ENCODE measurements at regions not wholly inside any gene's neighbourhood (a gene's known extent, or its start where the extent isn't known, plus 50 kb on each side); places are given as distances from the start of the nearest gene placed in this dataset.

DNA sequence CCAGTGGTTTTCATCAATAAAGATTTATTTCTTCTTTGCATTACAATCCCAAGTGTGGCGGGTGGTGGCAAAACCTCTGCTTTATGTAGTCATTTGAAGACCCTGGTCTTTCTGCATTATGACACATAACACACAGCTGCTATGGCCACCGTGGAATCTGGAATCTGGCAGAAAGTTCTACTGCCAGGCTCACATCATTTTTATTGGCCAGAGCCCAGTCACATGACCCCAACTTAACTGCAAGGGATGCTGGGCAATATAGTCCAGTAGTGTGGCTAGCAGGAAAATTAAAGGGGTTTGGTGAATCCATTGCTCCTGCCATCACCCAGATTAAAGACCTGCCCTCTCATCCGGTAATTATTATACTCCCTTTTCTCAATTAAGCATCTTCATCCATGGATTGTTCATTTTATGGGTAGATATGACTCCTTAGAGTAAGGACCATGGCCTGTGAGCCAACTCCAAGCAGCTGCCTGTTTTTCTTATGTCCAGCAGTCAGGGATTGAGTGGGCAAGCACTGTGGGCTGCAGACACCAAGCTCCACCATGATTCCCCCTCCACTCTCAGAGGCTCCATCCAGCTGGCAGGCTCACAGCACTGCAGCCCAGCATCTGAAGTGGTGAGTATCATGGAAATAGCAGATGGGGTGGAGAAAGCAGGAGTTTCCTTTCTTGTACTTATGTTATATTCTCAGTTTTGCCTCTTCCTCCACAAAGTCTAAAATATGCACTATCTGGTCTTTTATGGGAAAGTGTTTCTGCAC, 1030.7 kb downstream of the AACS start:
- ATAC-seq (ENCODE audit: low read depth) (no peak), DNase-seq (ENCODE audit: low spot score) (no peak)
- H3K4me1 ChIP-seq (ENCODE audit: insufficient read depth, poor library complexity, severe bottlenecking), result no peaks in the 10 kb centered on the region
- no peak overlapping the region for H3K27ac ChIP-seq (ENCODE audit: poor library complexity, severe bottlenecking)
- no peaks in the 10 kb centered on the region for H3K9me3 ChIP-seq (ENCODE audit: severe bottlenecking)
- no peaks in the 10 kb centered on the region for H3K27me3 ChIP-seq (ENCODE audit: insufficient read depth, poor library complexity, severe bottlenecking)
- no peaks in the 10 kb centered on the region for H3K36me3 ChIP-seq (ENCODE audit: low read depth)
- TF ChIP-seq, protein P1, sequence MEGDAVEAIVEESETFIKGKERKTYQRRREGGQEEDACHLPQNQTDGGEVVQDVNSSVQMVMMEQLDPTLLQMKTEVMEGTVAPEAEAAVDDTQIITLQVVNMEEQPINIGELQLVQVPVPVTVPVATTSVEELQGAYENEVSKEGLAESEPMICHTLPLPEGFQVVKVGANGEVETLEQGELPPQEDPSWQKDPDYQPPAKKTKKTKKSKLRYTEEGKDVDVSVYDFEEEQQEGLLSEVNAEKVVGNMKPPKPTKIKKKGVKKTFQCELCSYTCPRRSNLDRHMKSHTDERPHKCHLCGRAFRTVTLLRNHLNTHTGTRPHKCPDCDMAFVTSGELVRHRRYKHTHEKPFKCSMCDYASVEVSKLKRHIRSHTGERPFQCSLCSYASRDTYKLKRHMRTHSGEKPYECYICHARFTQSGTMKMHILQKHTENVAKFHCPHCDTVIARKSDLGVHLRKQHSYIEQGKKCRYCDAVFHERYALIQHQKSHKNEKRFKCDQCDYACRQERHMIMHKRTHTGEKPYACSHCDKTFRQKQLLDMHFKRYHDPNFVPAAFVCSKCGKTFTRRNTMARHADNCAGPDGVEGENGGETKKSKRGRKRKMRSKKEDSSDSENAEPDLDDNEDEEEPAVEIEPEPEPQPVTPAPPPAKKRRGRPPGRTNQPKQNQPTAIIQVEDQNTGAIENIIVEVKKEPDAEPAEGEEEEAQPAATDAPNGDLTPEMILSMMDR (IDR thresholded peaks at IDR 0.05; ENCODE audit: poor library complexity, severe bottlenecking), result no peak
- no peak overlapping the region for H3K4me3 ChIP-seq (ENCODE audit: severe bottlenecking)

DNA sequence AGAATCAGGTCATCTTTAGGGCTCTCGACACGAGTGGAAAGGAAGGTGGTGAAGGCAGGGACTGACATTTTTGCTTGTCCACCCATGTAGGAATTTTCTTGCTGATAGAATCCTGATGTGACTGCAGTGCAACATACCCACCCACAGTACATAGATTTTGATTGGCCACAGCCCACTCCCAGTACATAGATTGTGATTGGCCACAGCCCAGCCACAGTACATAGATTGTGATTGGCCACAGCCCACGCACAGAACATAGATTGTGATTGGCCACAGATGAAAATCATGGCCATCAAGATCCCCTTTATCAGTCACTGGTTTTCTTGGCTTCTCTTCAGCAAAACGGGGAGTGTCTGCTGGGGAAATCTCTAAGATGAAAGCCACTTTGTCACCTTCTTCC, 1041.5 kb downstream of the AACS start:
- H3K27ac ChIP-seq (ENCODE audit: poor library complexity, severe bottlenecking), result no peak overlapping the region
- H3K4me3 ChIP-seq (ENCODE audit: severe bottlenecking), result no peak overlapping the region
- DNase-seq (ENCODE audit: low spot score), result no peak
- H3K4me1 ChIP-seq (ENCODE audit: insufficient read depth, poor library complexity, severe bottlenecking), result no peaks in the 10 kb centered on the region
- TF ChIP-seq, protein P1 (IDR thresholded peaks at IDR 0.05; ENCODE audit: poor library complexity, severe bottlenecking), result no peak
- no peaks in the 10 kb centered on the region for H3K36me3 ChIP-seq (ENCODE audit: low read depth)
- ATAC-seq (ENCODE audit: low read depth), result no peak
- no peaks in the 10 kb centered on the region for H3K9me3 ChIP-seq (ENCODE audit: severe bottlenecking)
- no peaks in the 10 kb centered on the region for H3K27me3 ChIP-seq (ENCODE audit: insufficient read depth, poor library complexity, severe bottlenecking)

DNA sequence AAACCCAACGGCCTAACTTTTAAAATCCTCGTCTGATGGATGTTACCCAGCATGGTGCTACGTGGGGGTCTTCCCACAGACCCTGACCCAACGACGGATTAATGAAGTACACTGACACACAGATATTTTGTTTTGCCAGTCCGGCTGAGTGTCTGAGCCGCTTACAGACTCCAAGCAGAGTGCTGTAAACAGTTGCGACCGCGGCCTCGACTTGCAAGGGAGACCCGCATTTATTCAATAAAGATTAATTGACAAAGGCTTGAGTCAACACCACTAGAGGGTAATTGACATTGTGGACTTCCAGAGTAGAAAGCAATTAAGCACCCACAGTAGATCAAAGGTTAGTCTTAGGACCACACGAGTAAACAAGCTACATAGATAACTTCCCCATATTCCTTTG, 1042.4 kb downstream of the AACS start:
- H3K4me1 ChIP-seq (ENCODE audit: insufficient read depth, poor library complexity, severe bottlenecking), result no peaks in the 10 kb centered on the region
- no peak overlapping the region for H3K4me3 ChIP-seq (ENCODE audit: severe bottlenecking)
- no peaks in the 10 kb centered on the region for H3K9me3 ChIP-seq (ENCODE audit: severe bottlenecking)
- ATAC-seq (ENCODE audit: low read depth) (no peak), DNase-seq (ENCODE audit: low spot score) (no peak)
- H3K36me3 ChIP-seq (ENCODE audit: low read depth), result no peaks in the 10 kb centered on the region
- H3K27me3 ChIP-seq (ENCODE audit: insufficient read depth, poor library complexity, severe bottlenecking), result no peaks in the 10 kb centered on the region
- TF ChIP-seq, protein P1 (IDR thresholded peaks at IDR 0.05; ENCODE audit: poor library complexity, severe bottlenecking), result no peak
- H3K27ac ChIP-seq (ENCODE audit: poor library complexity, severe bottlenecking), result no peak overlapping the region

DNA sequence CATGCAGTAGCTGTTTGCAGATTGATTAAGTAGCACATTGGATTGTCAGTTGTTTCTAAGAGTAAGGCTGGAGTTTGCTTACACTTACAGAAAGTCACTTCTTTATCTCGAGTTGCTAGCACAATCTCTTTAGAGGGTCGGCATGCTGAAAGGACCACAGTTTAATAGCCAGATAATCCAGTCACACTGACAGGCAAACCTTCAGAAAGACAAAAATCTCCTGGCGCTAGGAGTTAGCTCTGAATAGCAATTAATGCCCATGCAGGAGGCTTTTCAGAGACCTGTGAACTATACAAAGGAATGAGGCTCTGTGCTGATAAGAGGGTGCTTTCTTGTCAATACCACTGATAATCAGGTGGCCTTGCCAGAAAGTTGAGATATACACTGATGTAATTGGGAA, 1043.0 kb downstream of the AACS start:
- ATAC-seq (ENCODE audit: low read depth), result no peak
- TF ChIP-seq, protein P1 (IDR thresholded peaks at IDR 0.05; ENCODE audit: poor library complexity, severe bottlenecking), result no peak
- H3K36me3 ChIP-seq (ENCODE audit: low read depth), result no peaks in the 10 kb centered on the region

DNA sequence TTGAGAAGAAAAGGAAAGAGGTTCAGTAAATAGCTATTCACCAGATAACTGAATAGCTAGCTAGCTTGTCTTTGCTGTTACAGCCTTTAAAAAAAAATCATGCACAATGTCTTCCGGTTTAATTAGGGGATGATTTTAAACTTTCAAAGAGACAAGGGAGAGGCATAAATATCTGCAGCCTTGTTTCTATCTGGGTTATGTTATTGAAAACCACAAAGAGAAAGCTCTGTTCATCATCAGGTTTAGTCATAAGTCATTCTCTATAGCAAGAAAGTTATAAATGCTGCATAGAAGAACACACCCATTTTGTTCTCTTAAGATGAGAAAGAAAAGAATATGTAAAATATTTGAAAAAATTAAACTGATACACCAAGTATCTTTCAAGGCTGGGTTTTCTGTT, 1046.9 kb downstream of the AACS start:
- Histone ChIP-seq H3K4me1 (ENCODE audit: insufficient read depth, poor library complexity, severe bottlenecking) (no peaks in the 10 kb centered on the region), H3K27ac (ENCODE audit: poor library complexity, severe bottlenecking) (no peak overlapping the region), H3K27me3 (ENCODE audit: insufficient read depth, poor library complexity, severe bottlenecking) (no peaks in the 10 kb centered on the region), H3K4me3 (ENCODE audit: severe bottlenecking) (no peak overlapping the region), H3K36me3 (ENCODE audit: low read depth) (no peaks in the 10 kb centered on the region), H3K9me3 (ENCODE audit: severe bottlenecking) (no peaks in the 10 kb centered on the region)
- DNase-seq (ENCODE audit: low spot score) (no peak), ATAC-seq (ENCODE audit: low read depth) (no peak)
- TF ChIP-seq, protein P1 (IDR thresholded peaks at IDR 0.05; ENCODE audit: poor library complexity, severe bottlenecking), result no peak

More for the DNA sequence above, 1043.0 kb downstream of the AACS start:
- no peak overlapping the region for H3K4me3 ChIP-seq (ENCODE audit: severe bottlenecking)
- no peaks in the 10 kb centered on the region for H3K4me1 ChIP-seq (ENCODE audit: insufficient read depth, poor library complexity, severe bottlenecking)
- H3K27me3 ChIP-seq (ENCODE audit: insufficient read depth, poor library complexity, severe bottlenecking), result no peaks in the 10 kb centered on the region
- H3K9me3 ChIP-seq (ENCODE audit: severe bottlenecking), result no peaks in the 10 kb centered on the region
- DNase-seq (ENCODE audit: low spot score), result no peak
- H3K27ac ChIP-seq (ENCODE audit: poor library complexity, severe bottlenecking), result no peak overlapping the region
